Cerebellar nuclear complex (tissue), 1 donor: ENCODE measurements at regions not wholly inside any gene's neighbourhood (a gene's known extent, or its start where the extent isn't known, plus 50 kb on each side); places are given as distances from the start of the nearest gene placed in this dataset.

ENCODE experiments used
- DNase-seq, 2 experiments: peaks; one replicate each; lab custom pipeline; 2025; lab: John Stamatoyannopoulos, UW

- no peak for DNase-seq
Observed at GRCh38 chr5:88544136-88544645, 275.5 kb upstream of the TMEM161B start.

GRCh38 chr5:88542786-88543185 lies 274.1 kb upstream of the TMEM161B start:
- DNase-seq: no peak

- DNase-seq: no peak
Observed at GRCh38 chr5:88540471-88541115, 271.9 kb upstream of the TMEM161B start.

- no peak for DNase-seq
Observed at GRCh38 chr5:88539693-88540365, 271.2 kb upstream of the TMEM161B start.

- DNase-seq: no peak
Observed at GRCh38 chr5:88539026-88539425, 270.4 kb upstream of the TMEM161B start.

GRCh38 chr5:88536146-88536545 lies 267.5 kb upstream of the TMEM161B start:
- DNase-seq: no peak

- no peak for DNase-seq
Observed at GRCh38 chr5:88524941-88525340, 256.3 kb upstream of the TMEM161B start.

- no peak for DNase-seq
Observed at GRCh38 chr5:88519066-88519465, 250.4 kb upstream of the TMEM161B start.

GRCh38 chr5:88518131-88519016 lies 249.7 kb upstream of the TMEM161B start:
- DNase-seq: no peak

GRCh38 chr5:88515881-88516819 lies 247.5 kb upstream of the TMEM161B start:
- no peak for DNase-seq

GRCh38 chr5:88515068-88515467 lies 246.4 kb upstream of the TMEM161B start:
- DNase-seq: no peak

GRCh38 chr5:88509403-88509802 lies 240.8 kb upstream of the TMEM161B start:
- DNase-seq: no peak

- DNase-seq: no peak
Observed at GRCh38 chr5:88507261-88507660, 238.6 kb upstream of the TMEM161B start.

GRCh38 chr5:88503406-88503805 lies 234.8 kb upstream of the TMEM161B start:
- no peak for DNase-seq

- DNase-seq: peak in 1 of 2 experiments; percentile 15
Observed at GRCh38 chr5:88503041-88503345, 234.3 kb upstream of the TMEM161B start.

- no peak for DNase-seq
Observed at GRCh38 chr5:88502179-88503040, 233.8 kb upstream of the TMEM161B start.

GRCh38 chr5:88495810-88496209 lies 227.2 kb upstream of the TMEM161B start:
- no peak for DNase-seq

GRCh38 chr5:88490874-88491273 lies 222.2 kb upstream of the TMEM161B start:
- DNase-seq: no peak

- DNase-seq: no peak
Observed at GRCh38 chr5:88489364-88489763, 220.7 kb upstream of the TMEM161B start.

- no peak for DNase-seq
Observed at GRCh38 chr5:88488561-88488960, 219.9 kb upstream of the TMEM161B start.

- DNase-seq: no peak
Observed at GRCh38 chr5:88488130-88488529, 219.5 kb upstream of the TMEM161B start.
